ENCODE measurements at regions not wholly inside any gene's neighbourhood (a gene's known extent, or its start where the extent isn't known, plus 50 kb on each side); places are given as distances from the start of the nearest gene placed in this dataset.

- Mint-ChIP-seq H3K27me3 (ENCODE audit: insufficient read depth) (no peaks in the 10 kb centered on the region), H3K4me3 (no peak overlapping the region), H3K9me3 (peaks cover 64% of the 10 kb centered on the region), H3K4me1 (ENCODE audit: low read depth) (no peaks in the 10 kb centered on the region), H3K27ac (no peak overlapping the region), H3K36me3 (ENCODE audit: low read depth) (no peaks in the 10 kb centered on the region)
- no peak for DNase-seq
- no peak for TF ChIP-seq CTCF (IDR thresholded peaks at IDR 0.05)
These were observed 632.3 kb downstream of the PDHA2 start for GRCh38 chr4:96471956-96472867.

- no peak for TF ChIP-seq CTCF (IDR thresholded peaks at IDR 0.05)
- H3K27ac Mint-ChIP-seq = no peak overlapping the region
These were observed 633.4 kb downstream of the PDHA2 start for GRCh38 chr4:96473246-96473645.

GRCh38 chr4:96483308-96484030 lies 643.6 kb downstream of the PDHA2 start:
- TF ChIP-seq CTCF (IDR thresholded peaks at IDR 0.05) = no peak
- no peak for DNase-seq
- Mint-ChIP-seq H3K4me3 (no peak overlapping the region), H3K27me3 (ENCODE audit: insufficient read depth) (no peaks in the 10 kb centered on the region), H3K27ac (no peak overlapping the region), H3K36me3 (ENCODE audit: low read depth) (peaks cover 6% of the 10 kb centered on the region; the same call in 1 of the 2 replicates), H3K4me1 (ENCODE audit: low read depth) (no peaks in the 10 kb centered on the region), H3K9me3 (peaks cover 56% of the 10 kb centered on the region)

More at GRCh38 chr4:96473246-96473645, 633.4 kb downstream of the PDHA2 start:
- H3K4me3 Mint-ChIP-seq = no peak overlapping the region
- no peaks in the 10 kb centered on the region for H3K36me3 Mint-ChIP-seq (ENCODE audit: low read depth)
- no peak for DNase-seq
- H3K27me3 Mint-ChIP-seq (ENCODE audit: insufficient read depth) = no peaks in the 10 kb centered on the region
- H3K9me3 Mint-ChIP-seq = peaks cover 64% of the 10 kb centered on the region
- H3K4me1 Mint-ChIP-seq (ENCODE audit: low read depth) = no peaks in the 10 kb centered on the region

GRCh38 chr4:96486563-96486962 lies 646.7 kb downstream of the PDHA2 start:
- H3K4me1 Mint-ChIP-seq (ENCODE audit: low read depth) = no peaks in the 10 kb centered on the region
- no peaks in the 10 kb centered on the region for H3K36me3 Mint-ChIP-seq (ENCODE audit: low read depth)
- H3K4me3 Mint-ChIP-seq = no peak overlapping the region

GRCh38 chr4:96497621-96498020 lies 657.7 kb downstream of the PDHA2 start:
- Mint-ChIP-seq H3K36me3 (ENCODE audit: low read depth) (no peaks in the 10 kb centered on the region), H3K27ac (no peak overlapping the region), H3K4me3 (no peak overlapping the region), H3K27me3 (ENCODE audit: insufficient read depth) (no peaks in the 10 kb centered on the region), H3K4me1 (ENCODE audit: low read depth) (no peaks in the 10 kb centered on the region), H3K9me3 (peaks cover 47% of the 10 kb centered on the region)
- no peak for DNase-seq
- TF ChIP-seq CTCF (IDR thresholded peaks at IDR 0.05) = no peak

More at GRCh38 chr4:96486563-96486962, 646.7 kb downstream of the PDHA2 start:
- no peak for TF ChIP-seq CTCF (IDR thresholded peaks at IDR 0.05)
- no peak for DNase-seq
- Mint-ChIP-seq H3K27me3 (ENCODE audit: insufficient read depth) (no peaks in the 10 kb centered on the region), H3K9me3 (peaks cover 44% of the 10 kb centered on the region), H3K27ac (no peak overlapping the region)
